ENCODE measurements at regions not wholly inside any gene's neighbourhood (a gene's known extent, or its start where the extent isn't known, plus 50 kb on each side); places are given as distances from the start of the nearest gene placed in this dataset.

GRCh38 chr17:20784100-20784665 is 204.7 kb downstream of the CDRT15L2 start:
- TF ChIP-seq CTCF (IDR thresholded peaks at IDR 0.05): no peak
- TF ChIP-seq POLR2A (IDR thresholded peaks at IDR 0.05): no peak
